ENCODE measurements at regions not wholly inside any gene's neighbourhood (a gene's known extent, or its start where the extent isn't known, plus 50 kb on each side); places are given as distances from the start of the nearest gene placed in this dataset.
A peak's percentile ranks its signal among the peaks of the same experiment; 100 is the strongest.

DNA sequence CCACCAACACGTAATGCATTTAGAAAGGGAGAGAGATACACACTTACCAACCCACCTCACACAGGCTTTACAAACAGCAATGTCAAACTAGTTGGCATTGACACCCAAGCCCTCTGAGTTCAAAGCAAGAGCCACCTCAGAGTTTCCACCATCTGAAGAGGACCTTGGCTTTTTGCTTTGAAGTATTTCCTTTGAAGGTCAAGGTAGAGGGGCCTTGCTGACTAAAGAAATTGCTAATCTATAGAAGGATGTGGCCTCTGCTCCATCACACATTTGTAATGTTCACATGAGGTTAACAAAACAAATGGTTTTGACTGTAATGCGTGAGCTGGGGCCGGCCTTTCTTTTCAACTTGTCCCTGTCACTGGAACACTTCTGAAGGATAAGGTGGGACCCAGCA is 117.7 kb downstream of the POLR2M start:
- DNase-seq: no peak

GRCh38 chr15:57827021-57827420 is 120.5 kb downstream of the POLR2M start:
- no peak for DNase-seq

DNA sequence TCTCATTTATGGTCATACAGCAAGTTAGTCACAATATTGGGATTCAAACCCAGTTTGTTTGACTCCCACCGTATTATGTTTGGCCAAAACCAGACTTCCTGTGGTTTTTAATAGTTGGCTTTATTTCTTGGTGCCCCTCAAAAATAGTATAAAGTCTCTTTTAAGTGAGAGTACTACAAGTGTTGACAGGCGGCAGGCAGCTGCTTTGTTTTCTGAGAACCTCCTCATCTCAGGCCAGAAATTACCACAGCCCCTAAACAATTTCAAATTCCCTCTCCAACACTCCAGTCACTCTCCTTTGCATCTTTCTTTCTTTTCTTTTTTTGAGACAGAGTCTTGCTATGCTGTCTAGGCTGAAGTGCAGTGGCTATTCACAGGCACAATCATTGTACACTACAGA is 121.5 kb downstream of the POLR2M start:
- no peak for DNase-seq

DNA sequence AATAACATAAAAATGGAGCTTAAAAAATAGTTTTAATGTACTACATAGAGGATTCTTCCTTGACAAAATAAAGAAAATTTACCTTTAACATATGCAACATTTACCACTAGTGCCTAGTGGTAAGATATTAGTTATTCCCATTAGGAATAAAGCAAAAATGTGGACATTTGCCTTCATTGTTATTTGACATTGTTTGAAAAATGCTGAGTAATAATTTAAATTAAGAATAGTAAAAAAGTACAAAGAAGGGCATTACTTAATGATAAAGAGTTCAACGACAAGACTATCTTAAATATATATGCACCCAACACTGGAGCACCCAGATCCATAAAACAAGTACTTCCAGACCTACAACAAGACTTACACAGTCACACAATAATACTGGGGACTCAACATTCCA is 125.7 kb downstream of the POLR2M start:
- DNase-seq: no peak

DNA sequence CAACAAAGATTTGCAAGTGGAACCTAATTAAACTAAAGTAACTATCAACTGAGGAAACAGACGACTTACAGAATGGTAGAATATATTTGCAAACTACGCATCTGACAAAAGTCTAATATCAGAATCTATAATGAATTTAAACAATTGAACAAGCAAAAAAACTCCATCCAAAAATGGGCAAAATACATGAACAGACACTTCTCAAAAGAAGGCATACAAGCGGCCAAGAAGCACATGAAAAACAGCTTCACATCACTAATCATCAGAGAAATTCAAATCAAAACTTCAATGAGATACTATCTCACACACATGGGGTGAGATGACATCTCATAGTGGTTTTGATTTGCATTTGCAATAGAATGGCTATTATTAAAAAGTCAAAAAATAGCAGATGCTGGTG is 128.6 kb downstream of the POLR2M start:
- DNase-seq: no peak

- no peak for DNase-seq
These were observed 142.8 kb downstream of the POLR2M start for GRCh38 chr15:57849317-57849716.

GRCh38 chr15:57854531-57854930 is 148.0 kb downstream of the POLR2M start:
- DNase-seq: no peak

DNA sequence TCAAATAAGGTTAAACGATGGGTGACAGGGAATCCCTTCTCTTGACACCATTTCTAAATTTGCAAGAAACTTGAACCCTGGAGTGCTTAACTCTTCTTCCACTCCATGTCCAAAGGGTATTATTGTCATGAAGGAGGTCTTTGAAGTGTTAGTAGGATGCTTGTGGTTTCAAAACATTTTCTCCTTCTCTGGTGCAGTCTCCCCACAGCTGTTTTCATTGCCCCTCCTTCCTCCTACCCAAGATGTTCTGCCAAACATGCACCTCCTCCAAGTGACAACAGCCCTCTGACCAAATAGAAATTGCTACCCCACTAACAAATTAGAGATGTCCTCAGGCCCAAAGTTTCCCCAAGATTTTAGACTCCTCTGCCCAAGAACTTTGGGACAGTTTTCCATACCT is 151.4 kb downstream of the POLR2M start:
- no peak for DNase-seq

GRCh38 chr15:57859130-57859685 is 152.7 kb downstream of the POLR2M start:
- no peak for DNase-seq

DNA sequence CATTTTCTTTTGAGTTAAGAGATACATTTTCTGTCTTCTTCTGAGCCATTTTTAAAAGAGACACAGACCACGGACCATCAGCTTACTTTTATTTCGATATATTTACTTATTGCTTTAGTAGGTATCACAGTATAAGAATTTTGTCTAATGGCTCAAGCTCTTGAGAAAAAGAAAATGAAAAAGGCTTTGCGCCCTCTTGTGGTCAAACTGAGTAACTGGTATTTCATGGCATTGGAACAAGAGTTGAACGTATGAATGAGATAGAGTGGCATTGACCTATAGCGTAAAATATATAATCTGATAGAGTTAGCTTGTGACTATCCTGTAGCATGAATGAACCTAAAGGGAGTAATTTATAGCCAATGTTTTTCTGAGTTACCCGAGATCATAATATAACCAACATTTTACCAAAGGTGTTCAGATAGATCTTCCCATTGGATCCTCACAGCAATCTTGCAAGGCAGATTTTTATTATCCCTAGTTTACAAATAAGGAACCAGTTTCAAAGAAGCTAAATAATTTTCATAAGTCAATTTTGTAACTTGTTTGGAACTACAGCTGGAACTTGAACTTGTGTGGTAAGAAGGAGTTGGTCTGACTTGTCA is 154.6 kb downstream of the POLR2M start:
- no peak for DNase-seq

GRCh38 chr15:57861815-57862586 is 155.5 kb downstream of the POLR2M start:
- DNase-seq: no peak

DNA sequence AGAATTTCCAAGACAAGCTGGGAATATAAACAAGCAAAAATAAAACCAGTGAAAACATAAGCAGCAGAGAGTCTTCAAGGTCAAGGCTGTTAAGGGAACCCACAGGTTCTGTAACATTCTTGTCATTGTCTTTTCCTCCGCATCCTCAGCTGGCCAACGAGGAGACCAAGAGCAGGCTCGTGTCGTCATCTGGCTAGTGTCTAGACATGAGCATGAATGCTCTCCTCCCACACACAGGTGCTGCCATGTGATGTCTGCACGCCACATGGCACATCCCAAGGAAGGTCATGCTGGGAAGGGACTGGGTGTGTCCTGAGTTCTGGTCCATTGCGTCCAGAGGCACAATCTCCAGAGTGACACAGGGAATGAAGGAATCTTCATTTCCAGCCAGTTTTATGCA is 156.2 kb downstream of the POLR2M start:
- no peak for DNase-seq

DNA sequence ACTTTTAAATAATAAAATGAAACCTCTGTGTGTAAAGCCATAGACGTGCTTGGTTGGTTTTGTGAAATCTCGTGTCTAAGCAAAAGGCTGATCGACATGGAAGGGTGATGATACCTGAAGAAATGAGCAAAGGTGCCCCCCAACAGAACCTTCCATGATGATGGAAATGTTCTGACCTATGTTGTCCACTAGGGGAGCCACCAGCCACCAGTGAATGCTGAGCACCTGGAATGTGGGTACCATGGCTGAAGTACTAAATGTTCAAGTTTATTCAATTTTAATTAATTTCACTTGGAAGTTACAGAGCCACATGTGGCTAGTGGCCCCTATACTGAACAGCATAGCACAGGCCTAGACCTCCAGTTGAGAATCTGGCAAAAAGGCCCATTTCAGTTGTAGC is 158.8 kb downstream of the POLR2M start:
- DNase-seq: no peak

DNA sequence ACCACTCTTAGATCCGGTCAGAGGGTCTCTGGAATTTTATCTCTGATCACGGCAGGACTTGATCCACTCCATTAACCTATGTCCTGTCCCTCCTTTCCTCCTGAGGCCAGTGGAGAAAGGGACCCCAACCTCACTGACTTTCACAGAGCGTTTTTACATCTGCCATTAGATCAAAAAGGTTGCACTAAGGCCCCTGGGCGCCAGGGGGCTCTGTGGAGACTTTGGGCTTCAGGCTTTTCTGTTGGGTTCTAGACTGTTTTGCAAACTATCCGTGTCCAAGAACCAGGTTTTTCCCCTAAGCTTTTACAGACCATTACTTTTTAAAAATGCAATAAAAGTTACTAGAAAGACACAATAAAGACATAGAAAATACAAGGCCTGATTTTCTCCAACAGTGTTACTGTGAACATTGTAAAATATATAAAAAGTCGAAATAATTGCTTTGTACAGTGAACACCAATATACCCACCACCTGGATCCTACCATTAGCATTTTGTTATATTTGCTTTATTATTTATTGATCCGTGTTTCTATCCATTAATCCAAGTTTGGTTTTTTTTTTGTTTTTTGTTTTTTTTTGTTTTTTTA is 159.7 kb downstream of the POLR2M start:
- DNase-seq: peak; percentile 49

- DNase-seq: no peak
These were observed 161.7 kb downstream of the POLR2M start for GRCh38 chr15:57867970-57868798.

DNA sequence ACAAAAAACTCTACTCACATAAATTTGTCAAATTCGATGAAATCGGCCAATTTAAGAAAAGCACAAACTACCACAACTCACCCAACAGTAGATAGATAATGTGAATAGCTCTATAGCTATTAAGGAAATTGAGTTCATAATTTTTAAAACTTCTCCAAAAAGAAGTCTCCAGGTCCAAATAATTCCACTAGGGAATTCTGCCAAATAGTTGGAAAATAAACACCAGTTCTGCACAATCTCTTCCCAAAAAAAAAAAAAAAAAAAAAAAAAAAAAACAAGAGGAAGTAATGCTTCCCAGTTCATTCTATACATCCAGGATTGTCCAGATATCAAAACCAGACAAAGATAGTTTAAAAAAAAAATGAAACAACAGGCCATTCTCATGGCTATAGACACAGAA is 164.2 kb downstream of the POLR2M start:
- DNase-seq: no peak

GRCh38 chr15:57872281-57873030 is 165.9 kb downstream of the POLR2M start:
- DNase-seq: no peak

GRCh38 chr15:57873564-57874209 is 167.2 kb downstream of the POLR2M start:
- DNase-seq: no peak

DNA sequence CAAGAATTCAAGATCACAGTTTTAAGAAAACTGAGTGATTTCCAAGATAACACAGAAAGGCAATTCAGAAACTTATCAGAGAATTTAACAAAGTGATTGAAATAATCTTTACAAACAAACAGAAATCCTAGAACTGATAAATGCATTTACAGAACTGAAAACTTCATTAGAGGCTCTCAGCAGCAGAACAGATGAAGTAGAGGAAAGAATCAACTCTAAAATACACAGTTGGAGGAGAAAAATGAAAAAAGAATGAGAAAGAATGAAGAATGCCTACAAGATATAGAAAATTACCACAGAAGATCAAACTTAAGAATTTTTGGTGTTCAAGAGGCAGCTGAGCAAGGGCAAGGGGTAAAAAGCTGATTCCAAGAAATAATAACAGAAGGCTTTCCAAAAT is 168.8 kb downstream of the POLR2M start:
- DNase-seq: no peak

GRCh38 chr15:57878573-57878972 is 172.1 kb downstream of the POLR2M start:
- no peak for DNase-seq

DNA sequence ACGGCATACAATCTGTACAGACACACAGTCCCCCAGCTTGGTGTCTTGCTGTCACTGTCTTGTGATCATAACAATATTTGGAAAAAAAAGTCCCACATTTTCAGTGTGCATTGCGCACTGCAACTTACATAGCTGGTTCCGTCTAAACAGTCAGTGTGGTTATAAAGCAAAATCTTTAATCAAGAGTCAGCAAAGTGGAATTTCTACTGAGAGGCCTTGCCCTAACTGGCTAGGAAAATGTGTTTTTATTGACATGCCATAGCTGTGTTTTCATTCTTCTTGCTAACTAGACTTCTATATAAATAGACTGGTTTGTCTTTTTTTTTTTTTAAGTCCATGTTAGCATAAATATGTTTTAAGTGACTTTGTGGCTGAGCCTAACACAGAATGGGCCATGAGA is 174.8 kb downstream of the POLR2M start:
- no peak for DNase-seq

DNA sequence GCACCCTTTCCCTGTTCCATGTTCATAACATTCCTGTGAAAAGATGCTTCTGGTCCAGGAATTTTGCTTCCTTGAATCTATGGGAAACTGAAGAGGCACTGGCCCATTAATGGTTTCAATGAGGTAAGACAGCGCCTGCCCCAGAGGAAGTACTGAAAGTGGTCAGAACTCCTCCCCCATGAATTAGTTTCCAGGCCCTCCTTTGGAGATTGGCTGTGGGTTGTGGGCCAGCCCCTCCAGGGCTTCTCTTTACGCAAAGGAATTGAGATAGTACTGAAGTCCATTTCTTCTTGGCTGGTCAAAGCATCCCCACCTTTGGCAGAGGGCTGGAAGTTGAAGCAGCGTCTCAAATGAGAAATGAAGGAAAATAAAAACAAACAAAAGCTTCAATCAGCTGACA is 175.5 kb downstream of the POLR2M start:
- no peak for DNase-seq
